ENCODE measurements at regions not wholly inside any gene's neighbourhood (a gene's known extent, or its start where the extent isn't known, plus 50 kb on each side); places are given as distances from the start of the nearest gene placed in this dataset.

DNA sequence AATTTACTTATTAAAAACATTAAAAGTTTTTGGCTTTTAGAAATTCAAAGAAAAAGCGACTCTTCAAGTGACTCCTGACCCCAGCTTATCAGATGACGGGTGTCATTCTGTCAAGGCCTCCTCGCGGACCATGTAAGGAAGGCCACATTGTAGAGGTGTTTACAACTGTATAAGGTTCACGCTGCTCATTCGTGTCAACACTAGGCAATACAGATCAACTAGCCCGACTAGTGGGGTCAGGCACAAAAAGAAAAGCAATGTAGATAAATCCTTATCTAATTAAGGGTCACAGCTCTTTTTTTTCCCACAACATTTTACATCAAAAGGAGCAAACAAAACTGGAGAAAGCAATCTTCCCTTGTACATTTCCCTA lies 207.5 kb upstream of the NR2F2 start:
- TF ChIP-seq, protein P1, sequence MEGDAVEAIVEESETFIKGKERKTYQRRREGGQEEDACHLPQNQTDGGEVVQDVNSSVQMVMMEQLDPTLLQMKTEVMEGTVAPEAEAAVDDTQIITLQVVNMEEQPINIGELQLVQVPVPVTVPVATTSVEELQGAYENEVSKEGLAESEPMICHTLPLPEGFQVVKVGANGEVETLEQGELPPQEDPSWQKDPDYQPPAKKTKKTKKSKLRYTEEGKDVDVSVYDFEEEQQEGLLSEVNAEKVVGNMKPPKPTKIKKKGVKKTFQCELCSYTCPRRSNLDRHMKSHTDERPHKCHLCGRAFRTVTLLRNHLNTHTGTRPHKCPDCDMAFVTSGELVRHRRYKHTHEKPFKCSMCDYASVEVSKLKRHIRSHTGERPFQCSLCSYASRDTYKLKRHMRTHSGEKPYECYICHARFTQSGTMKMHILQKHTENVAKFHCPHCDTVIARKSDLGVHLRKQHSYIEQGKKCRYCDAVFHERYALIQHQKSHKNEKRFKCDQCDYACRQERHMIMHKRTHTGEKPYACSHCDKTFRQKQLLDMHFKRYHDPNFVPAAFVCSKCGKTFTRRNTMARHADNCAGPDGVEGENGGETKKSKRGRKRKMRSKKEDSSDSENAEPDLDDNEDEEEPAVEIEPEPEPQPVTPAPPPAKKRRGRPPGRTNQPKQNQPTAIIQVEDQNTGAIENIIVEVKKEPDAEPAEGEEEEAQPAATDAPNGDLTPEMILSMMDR (IDR thresholded peaks at IDR 0.05; ENCODE audit: borderline replicate concordance, insufficient read depth, low read depth, low read length) = no peak
- H3K4me3 ChIP-seq (ENCODE audit: low read depth, low read length) = no peak overlapping the region

DNA sequence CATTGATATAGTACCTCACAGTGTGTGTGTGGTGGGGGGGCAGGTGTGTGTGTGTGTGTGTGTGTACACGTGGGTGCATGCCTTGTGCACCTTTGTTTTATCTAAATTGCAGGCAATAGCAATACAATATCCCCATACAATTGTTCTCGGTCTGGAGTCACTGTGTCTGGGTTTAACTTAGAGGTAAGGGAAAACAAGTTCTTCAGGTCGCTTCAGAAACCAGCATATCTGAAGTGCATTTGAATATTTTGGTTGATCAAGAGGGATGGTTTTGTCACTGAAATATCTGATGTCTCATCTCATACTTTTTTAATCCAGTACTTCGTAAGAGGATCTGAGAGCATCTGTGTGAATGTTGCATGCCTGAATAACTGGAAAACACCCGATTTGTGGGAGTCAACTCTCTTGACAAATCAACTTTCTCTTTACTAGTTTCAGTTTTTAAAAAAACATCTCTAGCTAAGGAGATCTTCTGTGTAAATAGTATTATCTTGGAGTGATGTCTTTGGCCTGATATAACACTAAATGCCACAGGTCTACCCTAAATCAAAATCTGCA lies 206.8 kb upstream of the NR2F2 start:
- H3K4me3 ChIP-seq (ENCODE audit: low read depth, low read length) = no peak overlapping the region
- TF ChIP-seq, protein P1 (IDR thresholded peaks at IDR 0.05; ENCODE audit: borderline replicate concordance, insufficient read depth, low read depth, low read length) = no peak

DNA sequence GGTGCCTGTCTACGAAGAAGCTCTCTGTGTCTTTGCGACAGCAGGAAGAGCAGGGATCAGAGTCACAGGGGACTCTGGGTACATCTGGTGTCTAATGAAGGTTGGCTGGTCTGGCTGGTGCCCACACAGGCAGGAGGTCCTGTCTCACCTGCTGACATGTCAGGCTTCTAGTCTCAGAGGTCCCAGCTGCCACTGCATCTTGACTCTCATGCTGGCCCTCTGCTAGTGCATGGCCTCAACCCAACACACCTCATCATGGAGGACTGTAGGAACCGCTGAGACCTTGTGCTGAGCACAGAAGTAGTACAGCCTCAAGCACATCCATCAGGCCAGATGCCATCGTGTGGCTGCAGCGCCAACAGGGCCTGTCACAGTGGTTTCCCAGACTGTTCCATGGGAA lies 206.1 kb upstream of the NR2F2 start:
- TF ChIP-seq, protein P1 (IDR thresholded peaks at IDR 0.05; ENCODE audit: borderline replicate concordance, insufficient read depth, low read depth, low read length) = no peak

DNA sequence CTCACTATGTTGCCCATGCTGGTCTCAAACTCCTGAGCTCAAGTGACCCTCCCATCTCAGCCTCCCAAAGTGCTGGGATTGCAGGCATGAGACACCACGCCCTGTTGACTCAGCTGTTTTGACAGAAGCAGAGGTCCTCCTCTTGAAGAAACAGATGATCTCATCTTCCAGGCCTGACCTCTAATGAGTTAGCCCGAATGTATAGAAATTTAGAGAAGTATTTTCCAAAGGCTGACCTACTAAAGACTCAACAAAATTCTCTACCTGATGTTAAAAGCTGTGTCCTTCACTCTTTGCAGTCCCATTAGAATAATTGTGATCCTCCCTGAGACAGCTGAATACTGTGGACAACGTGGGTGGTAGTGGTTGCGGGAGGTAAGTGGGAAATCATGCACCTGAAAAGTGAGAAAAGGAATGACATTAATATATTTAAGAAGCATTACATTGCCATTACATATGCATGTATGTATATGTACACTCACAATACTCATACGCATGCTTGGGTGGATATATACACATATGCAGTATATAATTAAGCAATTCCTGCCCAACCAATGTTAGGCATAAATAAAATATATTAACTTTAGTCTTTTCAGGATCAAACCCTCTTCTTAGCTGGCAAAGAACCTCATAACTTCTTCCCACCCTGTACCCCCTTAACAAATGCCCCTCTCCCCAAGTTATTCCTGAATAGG lies 204.6 kb upstream of the NR2F2 start:
- H3K4me3 ChIP-seq (ENCODE audit: low read depth, low read length) = no peak overlapping the region
- TF ChIP-seq, protein P1 (IDR thresholded peaks at IDR 0.05; ENCODE audit: borderline replicate concordance, insufficient read depth, low read depth, low read length) = no peak

More for the DNA sequence above, 206.1 kb upstream of the NR2F2 start:
- no peak overlapping the region for H3K4me3 ChIP-seq (ENCODE audit: low read depth, low read length)

DNA sequence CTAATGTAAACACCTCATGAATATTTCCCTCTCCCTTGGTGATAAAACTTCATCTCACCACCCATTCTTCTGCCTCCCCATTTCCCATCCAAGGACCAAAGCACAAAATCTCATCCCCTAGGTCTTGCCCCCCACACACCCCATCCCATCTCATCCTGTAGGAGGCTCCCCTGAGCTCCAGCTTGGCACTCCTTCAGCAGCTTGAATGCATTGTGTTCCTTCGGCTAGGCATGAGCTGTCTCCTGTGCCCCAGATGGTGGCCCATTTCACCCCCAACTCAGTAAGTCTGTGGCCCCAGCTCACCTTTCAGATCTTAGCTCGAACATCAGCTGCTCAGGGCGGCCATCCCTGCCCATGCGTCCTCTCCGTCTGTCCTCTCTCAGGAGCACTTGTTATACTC lies 203.6 kb upstream of the NR2F2 start:
- TF ChIP-seq, protein P1 (IDR thresholded peaks at IDR 0.05; ENCODE audit: borderline replicate concordance, insufficient read depth, low read depth, low read length) = no peak
- H3K4me3 ChIP-seq (ENCODE audit: low read depth, low read length) = no peak overlapping the region

DNA sequence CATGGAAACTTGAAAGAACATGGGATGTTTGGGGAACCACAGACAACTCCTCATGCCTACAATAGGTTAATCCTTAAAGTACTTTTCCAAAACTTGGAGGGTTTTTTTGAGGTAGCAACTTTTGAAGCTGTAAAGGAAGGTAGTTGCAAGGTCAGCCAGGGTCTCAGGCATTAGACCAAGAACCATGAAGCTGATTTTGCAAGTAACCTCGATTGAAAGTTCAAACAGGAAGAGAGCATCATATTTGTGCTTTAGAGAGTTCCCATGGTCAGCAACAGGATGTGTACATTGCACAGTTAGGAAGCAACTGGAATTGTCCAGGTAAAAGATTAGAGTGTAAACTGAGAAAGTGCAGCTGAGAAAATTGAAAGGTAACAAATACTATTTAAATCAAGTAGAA lies 199.8 kb upstream of the NR2F2 start:
- H3K4me3 ChIP-seq (ENCODE audit: low read depth, low read length) = no peak overlapping the region
- TF ChIP-seq, protein P1 (IDR thresholded peaks at IDR 0.05; ENCODE audit: borderline replicate concordance, insufficient read depth, low read depth, low read length) = no peak

DNA sequence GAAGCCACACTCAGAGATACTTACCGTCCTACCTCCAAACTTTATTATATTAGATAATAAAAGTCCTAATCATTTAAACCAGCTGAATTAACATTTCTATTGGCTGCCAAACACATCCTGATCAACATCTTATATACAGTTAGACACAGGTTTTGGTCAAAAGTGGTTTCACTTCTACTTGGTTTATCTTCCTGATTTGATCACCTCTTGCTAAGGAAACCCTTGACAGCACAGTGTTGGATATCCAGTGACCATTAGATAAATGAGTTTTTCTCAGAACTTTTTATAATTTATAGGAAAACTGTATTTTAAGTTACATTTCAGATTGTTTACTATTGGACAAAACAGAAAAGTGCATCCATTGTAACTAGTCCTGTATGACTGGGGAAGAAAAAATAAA lies 198.4 kb upstream of the NR2F2 start:
- TF ChIP-seq, protein P1 (IDR thresholded peaks at IDR 0.05; ENCODE audit: borderline replicate concordance, insufficient read depth, low read depth, low read length) = no peak

More for the DNA sequence above, 198.4 kb upstream of the NR2F2 start:
- no peak overlapping the region for H3K4me3 ChIP-seq (ENCODE audit: low read depth, low read length)
